GM19240 (cell line): ENCODE measurements at regions not wholly inside any gene's neighbourhood (a gene's known extent, or its start where the extent isn't known, plus 50 kb on each side); places are given as distances from the start of the nearest gene placed in this dataset.

ENCODE experiments used
- DNase-seq: peaks from one replicate; pipeline ENCODE4 v3.0.0; 2011; ENCODE audit warnings: low spot score; ENCODE audit not compliant: insufficient read length

- DNase-seq = no peak
These were observed 97.4 kb upstream of the POU2AF2 start for GRCh38 chr11:111148121-111148520.

- no peak for DNase-seq
These were observed 107.7 kb upstream of the POU2AF2 start for GRCh38 chr11:111137846-111138245.

GRCh38 chr11:111135778-111136570 is 109.6 kb upstream of the POU2AF2 start:
- no peak for DNase-seq

GRCh38 chr11:111135101-111135500 is 110.4 kb upstream of the POU2AF2 start:
- no peak for DNase-seq

DNA sequence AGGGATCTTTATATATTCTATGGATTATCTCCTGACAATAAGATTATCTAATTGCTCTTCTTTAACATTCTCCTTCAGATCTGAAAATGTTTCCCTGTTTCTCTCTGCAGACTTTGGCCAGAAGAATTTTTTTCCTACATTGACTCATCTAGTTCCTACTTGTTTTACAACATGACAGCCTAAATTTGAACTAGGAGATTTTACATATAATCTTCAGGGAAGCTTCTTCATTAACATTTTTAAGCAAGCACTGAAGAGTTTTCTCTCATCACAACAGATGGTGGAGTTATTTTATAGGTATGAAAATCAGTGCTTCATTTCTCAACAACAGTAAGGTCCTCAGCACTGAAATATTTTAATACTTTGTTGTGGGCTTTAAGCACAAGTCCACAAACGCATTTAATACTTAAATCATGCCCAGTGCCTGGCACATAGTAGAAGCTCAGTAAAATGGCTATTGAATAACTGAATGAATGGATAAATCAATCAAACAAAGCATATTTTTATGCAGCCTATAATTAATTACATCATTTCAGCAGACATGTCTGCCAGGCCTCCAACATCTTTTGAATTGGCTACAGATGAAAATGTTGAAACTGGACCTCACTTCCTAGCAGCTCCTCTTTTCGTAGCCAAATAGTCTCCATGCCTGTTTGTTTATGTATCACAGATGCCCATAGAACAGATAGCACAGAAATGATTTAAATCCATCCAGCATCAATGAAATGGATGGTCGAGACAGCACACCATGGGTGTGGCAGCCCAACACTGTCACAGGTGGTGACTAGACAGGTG is 117.3 kb upstream of the POU2AF2 start:
- no peak for DNase-seq

GRCh38 chr11:111124724-111125123 is 120.8 kb upstream of the POU2AF2 start:
- DNase-seq = no peak

DNA sequence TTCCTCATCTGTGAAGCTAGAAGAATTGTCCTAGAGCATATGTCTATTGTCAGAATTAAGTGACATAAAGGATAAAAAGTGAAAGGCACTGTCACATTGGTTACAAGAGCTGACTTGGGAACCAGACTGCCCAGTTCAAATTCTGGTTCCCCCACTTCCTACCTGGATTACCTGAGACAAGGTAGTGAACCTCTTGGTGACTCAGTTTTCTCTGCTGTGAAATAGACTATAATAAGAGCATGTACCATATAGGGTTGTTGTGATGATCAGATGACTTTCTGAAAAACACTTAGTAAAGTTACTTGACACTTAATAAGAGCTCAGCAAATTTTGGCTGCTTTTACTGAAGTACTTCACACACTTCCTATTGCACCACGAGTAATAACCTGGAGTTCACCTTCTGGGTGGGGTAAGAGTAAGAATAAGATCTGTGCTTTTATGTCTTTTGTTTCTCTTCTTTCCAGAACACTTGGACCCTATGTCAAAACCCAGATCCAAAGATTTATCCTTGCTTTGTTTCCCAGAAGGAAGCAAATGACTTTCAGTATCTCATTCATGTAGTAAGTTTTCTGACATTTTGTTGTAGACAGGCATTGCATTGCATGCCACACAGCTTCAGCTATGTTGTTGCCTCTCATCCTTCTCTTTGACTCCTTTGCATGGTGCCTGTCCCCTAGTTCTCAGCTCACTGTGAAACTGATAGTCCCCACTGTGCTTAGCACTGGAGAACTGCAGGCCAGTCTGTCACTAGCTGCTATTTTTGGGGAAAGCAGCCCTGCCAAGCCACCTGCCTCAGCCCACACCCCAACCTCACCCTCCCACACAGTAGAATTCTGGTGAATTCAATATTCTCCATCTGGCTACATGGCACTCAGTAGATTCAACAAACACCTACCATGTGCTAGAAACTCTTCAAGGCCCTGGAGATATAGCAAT is 121.8 kb upstream of the POU2AF2 start:
- DNase-seq = no peak

GRCh38 chr11:111120696-111121302 is 124.7 kb upstream of the POU2AF2 start:
- no peak for DNase-seq

GRCh38 chr11:111120161-111120560 is 125.4 kb upstream of the POU2AF2 start:
- DNase-seq = no peak

- DNase-seq = no peak
These were observed 125.8 kb upstream of the POU2AF2 start for GRCh38 chr11:111119751-111120150.

DNA sequence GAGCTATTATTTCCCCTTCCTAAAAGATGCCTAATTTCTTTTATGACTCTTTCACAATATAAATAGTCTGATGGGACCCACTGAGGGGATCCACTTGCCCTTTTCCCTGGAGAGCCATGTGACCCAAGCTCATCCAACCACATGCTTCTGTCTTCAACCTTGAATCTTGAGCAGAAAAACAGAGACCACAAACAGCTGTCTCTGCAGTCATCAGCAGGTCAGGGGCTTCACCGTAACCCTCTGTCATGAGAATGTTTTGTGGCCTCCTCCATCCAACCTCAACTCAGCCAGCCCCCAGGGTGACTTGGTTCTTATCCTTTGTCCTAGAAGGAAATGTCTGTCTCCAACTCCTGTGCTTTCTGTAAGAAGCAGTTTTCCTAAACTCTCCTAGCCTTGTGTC is 129.6 kb upstream of the POU2AF2 start:
- DNase-seq = no peak

DNA sequence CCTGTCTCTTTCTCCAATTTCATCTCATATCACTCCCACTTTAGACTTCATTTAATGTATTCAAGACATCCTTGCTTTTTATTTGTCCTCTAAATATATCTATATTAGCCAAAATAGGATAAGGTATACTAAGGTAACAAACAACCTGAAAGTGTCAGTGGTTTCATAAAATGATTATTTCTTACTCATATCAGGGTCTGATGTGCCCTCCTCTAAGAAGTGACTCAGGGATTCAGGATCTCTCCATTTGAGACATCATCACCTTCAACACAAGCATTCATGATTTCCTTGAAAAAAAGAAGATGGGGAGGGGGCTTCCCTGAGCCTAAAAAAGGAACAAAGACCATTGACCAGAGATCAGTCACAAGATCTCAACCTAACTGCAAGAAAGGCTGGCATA is 131.4 kb upstream of the POU2AF2 start:
- DNase-seq = no peak

DNA sequence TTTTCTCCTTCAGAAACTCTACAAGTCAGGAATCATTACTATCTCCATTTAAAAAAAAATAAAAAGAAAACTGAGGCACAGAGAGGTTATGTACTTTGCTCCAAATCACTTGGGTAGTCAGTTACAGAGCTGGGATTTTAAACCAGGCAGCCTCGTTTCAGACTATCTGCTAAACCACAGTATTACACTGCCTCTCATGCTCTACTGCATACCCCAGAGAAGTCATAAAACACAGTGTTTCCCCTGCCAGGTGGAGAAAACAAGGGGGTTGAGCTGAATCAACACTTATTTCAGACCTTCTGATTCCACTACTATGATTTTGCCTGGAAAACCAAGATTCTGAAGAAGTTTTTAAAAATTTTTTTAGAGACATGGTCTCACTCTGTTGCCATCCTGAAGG is 132.9 kb upstream of the POU2AF2 start:
- no peak for DNase-seq

DNA sequence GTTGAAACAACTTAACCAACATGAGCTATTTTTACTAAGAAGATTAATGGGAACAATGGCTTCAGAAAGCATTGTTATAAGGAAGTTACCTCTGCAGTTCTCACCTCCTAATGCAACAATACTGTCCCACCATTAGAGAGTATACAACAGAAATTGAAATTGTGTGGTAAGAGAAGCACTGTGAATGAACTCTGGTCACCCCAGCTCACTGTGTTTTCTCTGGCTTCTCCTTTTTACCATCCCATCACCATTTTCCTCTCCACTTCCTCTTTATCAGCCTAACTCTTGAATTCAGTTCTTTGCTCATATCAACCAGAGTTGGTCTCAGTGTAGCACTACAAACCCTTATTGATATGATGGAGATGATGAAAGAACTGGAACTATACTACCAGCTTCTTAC is 138.0 kb upstream of the POU2AF2 start:
- DNase-seq = no peak

- DNase-seq = no peak
These were observed 138.9 kb upstream of the POU2AF2 start for GRCh38 chr11:111106641-111107040.

DNA sequence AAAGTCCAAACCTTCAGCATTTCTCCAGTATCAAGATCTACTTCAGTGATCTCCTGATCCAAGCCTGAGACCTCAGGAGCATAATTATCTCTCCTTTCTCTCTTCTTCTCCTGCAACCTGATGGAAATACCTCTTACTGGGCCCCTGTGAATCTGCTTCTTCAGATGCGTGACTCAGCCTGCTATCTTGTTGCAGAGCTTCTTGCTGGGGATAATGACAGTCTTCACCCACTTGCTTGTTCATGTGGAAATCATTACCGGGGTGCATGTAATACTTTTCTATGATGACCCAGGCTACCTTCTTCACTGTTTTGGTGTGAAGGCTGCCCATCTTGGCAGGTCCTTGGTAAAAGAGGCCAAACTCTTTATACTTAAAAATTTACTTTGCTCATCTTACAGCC is 140.0 kb upstream of the POU2AF2 start:
- DNase-seq = no peak

DNA sequence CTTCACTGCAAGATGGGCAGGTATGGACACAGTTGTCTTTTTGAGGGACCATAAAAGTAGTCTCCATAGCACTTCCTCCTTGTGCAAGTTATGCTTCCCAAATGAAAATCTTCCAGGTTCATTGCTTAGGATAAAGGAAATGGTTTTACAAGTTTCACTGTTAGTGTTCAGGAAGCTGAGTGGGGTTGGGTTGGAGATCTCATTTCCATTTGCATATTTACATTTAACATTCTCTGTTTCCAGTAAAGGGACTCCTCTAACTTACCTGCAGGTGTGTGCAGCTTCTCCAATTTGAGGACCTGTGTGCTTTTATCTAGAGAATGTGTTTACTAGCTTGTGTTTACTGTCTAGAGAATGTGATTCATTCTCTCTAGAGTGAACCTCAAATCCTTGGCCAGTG is 141.3 kb upstream of the POU2AF2 start:
- DNase-seq = no peak

DNA sequence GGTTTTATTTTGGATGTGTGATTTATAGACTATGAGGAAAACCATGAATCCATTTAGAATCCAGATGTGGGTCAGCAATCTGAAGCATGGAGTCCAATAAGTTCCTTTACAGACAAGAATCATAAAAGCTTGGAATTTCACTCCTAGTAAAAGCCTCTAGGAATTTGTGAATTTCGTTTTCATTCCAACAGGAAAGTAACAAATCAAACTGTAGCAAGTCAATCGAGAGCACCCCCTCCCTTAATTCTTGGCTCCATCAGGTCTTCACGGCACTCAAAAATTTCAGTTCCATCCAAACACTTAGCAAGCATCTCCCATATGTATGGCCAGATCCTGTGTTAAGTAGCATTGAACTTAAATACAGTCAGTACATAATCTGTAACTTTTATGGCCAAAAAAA is 143.6 kb upstream of the POU2AF2 start:
- no peak for DNase-seq

DNA sequence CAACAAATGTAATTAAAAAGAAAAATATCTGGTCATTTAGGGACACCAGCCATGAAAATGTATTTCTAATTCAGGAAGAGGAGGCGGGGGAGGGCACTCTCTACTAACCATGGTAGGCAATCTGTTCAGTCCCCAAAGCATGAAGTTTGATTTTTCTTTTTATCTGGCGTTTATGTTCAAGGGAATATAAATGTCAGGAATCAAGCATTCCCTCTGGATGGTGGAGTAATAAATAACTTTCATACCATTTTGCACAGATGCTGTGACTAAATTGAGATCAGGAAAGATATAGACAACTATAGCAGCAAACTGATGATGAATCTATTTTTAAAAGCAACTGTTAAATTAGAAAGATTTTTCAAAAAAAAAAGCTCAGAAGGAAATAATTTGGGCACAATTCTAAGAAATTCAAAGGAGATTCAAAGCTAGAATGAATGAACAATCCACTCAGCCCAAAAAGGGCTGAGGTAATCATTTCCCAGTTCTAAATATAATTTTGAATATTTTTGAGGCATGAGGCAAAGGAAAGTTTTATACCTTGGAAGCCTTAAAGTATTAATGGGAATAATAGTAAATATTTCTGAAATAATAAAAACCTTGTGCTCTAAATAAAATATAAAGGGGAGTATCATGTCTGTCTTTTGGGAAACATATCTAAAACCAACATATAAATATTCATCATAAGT is 146.4 kb upstream of the POU2AF2 start:
- no peak for DNase-seq

GRCh38 chr11:111098091-111098490 is 147.4 kb upstream of the POU2AF2 start:
- DNase-seq = no peak

GRCh38 chr11:111097191-111097590 is 148.3 kb upstream of the POU2AF2 start:
- no peak for DNase-seq
